NCI-H1105 treated with DMSO at 0.1 percent for 48 hours (cell line): ENCODE measurements at regions not wholly inside any gene's neighbourhood (a gene's known extent, or its start where the extent isn't known, plus 50 kb on each side); places are given as distances from the start of the nearest gene placed in this dataset.
A peak's percentile ranks its signal among the peaks of the same experiment; 100 is the strongest.
"Not testable (repeated sequence)": the region's sequence is repeated elsewhere in the genome, so short reads cannot be mapped to it uniquely, and the experiment has no call there.

Source experiments
- DNase-seq: peaks from one replicate; lab custom pipeline; 2025; lab: John Stamatoyannopoulos, UW

DNA sequence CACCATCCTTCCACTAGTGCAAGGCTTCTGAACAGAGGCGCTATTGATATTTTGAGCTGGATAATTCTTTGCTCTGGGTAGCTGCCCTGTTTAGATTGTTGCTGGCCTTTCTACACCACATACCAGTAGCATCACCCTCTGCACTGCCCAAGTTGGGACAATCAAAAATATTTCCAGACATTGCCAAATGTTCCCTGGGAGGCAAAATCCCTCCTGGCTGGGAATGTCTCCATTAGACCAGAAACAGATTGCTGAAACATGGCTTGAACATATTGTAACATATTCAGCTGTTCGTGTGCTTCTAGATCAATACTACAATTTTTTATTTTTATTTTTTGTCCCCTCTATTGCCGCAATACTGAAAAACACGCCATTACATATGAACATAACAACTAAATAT lies 174.6 kb downstream of the ABCA8 start:
- no peak for DNase-seq

DNA sequence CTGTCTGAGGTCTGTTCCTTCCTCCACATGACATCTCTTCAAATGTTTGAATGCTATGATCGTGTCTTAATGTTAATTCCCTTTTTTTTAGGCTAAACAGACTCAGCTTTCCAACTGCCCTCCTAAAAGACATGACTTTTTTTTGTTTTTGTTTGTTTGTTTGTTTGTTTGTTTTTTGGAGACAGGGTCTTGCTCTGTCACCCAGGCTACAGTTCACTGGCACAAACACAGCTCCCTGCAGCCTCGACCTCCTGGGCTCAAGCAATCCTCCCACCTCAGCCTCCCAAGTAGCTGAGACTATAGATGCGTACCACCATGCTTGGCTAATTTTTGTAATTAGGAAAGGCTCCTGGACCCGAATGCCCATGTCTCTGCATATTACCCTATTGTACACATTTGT lies 176.5 kb downstream of the ABCA8 start:
- DNase-seq, result no peak

DNA sequence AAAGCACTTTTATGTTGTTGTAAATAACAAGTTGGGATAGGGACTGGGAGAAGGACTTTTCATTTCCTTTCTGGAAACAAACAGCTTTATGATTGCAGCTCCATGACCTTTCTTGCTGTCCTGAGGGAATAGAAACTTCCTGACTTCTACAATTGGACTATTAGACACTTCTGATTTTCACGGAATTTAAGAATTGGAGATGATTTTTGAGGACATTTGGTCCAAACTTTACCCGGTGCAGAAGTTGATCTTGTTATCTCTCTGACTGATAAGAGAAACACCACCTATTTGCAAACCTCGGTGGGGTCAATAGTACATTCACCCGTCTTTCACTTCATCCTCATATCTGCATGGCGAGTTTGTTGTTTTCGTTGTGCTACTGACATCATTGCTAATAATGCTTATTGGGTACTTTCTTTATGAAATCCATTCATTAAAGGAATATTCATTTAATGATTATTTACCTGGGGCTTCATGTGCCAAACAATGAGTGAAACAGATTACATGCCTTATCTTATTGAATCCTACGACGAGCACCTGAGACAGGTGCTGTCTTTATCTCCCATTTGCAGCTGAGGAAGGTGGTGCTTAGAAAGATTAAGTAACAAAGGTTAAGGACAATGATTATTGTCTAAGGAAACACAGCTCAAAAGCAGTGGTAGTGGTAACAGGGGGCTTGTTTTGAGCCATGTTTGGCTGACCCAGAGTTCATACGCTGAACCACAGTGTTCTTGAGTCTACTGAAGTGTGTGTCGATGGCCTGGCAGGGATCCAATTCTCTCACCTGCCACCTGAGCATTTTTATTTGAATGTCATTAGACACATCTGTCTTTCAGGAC lies 176.9 kb upstream of the FAM20A start:
- peak; percentile 74 for DNase-seq

DNA sequence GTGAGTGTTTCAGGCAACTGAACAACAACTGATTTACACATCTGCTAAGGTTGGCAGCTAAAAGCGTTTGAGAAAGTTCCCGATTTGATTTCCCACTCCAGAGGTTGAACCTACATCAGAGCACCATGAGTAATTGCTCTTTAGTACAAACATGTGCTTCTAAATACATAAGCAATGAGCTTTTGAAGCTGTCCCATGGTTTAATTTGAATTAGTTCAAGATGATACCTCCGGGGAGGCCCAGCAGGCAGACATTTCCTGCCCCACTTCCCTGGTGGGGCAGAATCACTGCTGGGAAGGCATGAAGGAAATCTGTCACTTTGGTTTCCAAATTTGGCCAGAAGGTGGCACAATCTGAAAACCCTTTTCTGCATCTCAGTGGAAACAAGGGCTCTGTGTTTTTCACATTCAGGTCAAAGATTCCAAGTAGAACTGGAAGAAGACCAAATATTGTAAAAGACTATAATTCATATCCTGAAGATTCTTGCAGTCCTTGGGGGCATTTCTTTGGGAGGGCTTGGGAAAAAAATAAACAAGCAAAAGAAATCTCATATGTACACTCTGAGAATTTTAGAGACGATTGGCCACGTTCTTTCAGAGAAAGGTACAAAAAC lies 176.2 kb upstream of the FAM20A start:
- peak; percentile 42 for DNase-seq

DNA sequence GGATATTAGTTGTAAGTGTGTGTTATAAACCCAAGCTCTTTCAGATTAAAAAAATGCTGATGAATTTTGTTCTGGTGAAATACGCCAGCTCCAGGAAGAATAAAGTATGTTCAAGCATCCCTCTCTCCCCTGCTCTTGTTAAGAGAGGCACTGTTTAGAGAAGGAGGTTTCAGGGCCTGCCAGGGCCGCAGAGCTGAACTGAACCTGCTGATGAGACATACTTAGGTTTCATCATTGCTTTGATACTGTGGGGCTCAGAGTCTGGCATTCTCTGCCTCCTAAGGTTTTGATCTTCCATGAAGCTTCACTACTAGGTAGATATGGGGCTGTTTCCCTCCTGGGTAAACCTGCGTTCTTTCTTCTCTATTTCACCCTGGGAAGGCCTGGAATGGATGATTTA lies 175.3 kb upstream of the FAM20A start:
- no peak for DNase-seq

DNA sequence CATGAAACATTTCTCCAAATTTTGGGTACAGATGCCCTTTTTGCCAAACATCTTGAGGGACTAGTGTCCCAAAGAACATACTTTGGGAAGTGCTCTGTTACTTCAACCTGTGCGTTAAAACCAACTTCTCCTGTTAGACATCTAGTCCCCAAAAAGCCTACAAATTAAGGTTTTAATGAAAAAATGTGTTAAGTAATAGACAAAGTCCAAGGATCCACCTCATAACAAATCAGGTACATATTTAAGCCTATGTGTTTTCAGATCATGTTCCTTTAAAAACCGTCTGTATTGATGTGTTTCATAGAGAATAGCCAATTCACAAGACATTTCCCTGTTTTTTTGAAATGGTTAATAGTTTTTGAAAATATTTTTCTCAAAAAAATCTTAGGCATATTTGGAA lies 174.8 kb upstream of the FAM20A start:
- no peak for DNase-seq

DNA sequence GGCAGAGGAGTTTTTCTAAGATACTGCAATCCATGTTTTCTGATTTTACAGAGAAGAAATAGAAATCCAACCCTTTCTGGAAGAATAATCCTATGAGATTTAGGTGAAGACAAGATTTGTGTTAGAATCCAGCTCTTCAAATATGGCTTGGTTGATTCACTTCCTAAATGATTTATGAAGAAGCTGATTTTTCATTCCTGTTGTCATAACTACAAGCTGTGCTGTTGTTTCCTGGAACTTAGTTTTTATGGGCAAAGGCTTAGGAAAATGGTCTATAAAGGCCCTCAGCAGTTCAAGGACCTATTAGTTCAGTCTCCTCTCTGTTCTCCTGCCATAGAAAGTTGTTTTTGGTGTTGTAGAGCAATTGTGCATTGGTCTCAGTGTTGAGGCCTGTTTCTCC lies 174.2 kb upstream of the FAM20A start:
- no peak for DNase-seq

DNA sequence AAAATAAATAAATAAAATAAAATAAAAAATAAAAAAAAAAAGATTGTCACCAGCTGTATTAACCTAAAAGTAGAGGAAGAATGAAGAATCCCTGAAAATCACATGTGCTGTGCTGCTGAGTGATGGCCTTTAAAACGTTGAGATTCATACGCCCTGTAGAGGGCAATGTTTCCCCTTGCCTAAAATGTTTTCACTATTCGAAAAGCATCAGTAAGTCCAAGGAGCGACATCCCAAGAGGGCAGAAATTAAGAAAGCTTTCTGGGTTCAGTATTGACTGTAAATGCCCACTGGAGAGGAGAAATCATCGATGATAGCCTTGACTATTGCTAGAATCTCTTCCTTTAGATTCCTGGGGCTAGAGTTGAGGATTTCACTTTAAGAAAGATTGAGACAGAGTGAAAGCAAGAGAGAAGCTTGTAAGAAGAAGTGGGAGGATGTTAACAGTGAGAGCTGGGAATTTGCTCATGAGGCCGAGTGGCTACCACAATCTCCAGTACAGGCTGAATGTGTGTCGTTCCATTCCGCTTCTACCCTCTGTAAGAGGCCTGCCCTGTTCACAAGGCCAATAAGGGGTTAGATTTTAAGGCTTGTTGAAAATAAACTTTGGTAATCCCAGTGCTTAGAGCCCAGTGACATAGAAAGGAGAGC lies 170.8 kb upstream of the FAM20A start:
- peak; percentile 23 for DNase-seq

DNA sequence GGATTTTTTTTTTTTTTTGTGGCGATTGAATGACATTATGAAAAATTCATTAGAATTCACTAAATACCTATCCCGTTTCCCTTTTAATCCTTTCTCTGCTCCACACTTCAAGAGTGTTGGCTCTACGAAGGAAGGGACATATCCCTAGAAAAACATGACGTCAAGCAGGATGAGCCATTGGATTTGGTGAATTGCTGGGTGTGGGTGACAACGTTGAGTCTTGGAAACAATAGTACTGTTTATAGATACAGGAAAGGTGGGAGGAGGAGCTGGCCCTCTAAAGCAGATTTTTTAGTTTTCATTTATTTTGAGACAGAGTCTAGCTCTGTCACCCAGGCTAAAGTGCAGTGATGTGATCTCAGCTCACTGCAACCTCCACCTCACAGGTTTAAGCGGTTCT lies 167.6 kb upstream of the FAM20A start:
- no peak for DNase-seq

DNA sequence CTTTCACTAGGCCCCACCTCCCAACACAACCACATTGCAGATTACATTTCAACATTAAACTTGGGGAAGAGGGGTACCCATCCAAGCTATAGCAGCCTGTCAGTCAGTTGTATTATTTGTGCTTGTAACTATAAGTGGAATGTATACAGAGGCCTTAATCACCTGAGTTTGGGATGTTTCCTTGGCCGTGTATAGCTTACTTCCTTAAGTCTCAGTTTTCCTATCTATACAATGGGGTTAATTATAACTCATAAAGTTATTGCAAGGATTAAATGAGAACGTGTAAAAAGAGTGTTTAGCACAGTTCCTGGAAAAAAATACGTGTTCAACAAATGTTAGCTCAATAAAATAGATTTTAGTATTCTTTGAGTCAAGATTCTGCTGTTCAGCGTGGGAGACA lies 165.5 kb upstream of the FAM20A start:
- no peak for DNase-seq

DNA sequence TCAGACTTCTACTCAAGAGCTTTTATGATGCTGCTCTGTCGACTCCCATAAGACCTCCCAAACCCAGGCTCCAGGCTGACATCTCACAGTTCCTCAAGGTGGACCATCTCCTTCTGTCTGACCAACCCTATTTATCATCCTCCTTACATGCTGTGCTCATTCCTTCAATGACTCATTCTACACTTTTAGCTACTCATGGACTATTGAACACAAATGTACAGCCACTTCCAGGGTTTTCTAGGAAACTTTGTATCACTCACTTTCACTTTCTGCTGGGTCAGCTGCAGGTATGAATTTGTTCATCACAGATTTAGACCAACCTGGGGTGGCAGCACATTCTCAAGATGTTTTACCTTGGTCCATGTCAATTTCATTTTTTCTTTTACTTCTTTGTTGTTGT lies 162.4 kb upstream of the FAM20A start:
- no peak for DNase-seq

DNA sequence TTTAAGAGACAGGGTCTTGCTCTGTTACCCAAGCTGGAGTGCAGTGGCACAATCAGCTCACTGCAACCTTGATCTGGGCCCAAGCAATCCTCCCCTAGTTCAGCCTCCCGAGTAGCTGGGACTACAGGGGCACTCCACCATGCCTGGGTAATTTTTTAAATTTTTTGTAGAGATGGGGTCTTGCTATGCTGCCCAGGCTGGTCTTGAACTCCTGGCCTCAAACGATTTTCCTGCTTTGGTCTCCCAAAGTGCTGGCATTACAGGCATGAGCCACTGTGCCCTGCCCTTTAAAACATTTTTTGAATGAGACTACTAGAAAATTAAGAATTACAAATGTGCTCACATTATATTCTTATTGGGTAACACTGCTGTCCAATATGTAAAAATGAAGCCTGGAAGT lies 161.7 kb upstream of the FAM20A start:
- no peak for DNase-seq

DNA sequence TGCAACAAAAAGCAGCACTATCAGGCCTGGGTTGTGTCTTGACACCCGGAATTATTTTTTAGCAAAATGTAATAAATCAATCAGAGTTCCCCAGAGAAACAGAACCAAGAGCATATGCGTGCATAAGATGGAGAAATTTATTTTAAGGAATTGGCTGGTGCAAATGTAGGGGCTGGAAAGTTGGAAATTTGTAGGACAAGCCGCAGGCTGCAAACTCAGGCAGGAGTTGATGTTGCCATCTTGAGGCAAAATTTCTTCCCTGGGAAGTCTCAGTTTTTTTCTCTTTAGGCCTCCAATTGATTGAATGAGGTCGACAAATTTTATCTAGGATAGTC lies 158.9 kb upstream of the FAM20A start:
- no peak for DNase-seq

DNA sequence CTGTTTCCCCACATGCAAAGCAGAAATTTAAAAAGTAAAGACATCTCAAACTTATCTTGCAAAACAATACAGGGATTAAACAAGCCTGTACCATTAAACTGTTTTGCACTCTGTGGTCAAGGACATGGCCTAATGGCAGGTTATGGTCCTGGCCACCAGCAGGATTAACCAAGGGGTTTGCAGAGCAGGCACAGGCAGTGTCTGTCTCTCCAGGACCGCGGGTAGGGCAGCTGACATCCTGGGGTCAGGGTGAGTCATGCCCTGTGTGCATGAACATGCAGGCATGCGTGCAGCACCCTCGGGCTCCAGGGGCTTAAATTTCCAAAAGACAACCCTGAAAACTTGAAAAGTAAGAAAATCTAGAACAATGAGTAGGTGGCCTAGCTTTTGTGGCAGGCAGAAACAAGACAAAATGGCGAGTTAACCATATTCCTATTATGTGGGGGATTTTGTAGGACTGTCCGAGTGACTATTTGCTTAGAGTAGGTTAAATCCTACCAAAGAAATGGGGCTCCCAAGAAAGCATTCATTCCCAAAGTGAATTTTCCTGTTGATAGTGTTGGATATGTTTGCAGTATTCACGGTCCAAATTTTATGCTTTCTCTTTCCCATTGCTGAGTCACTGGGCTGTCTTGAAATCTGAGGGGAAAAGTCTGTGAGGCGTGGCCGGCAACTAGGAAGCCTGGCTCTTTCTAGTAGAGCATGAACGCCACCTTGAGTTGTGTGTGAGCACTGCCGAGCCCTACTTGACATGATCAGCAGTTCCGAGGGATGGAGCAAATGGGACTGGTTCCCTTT lies 158.4 kb upstream of the FAM20A start:
- DNase-seq, result peak; percentile 75

DNA sequence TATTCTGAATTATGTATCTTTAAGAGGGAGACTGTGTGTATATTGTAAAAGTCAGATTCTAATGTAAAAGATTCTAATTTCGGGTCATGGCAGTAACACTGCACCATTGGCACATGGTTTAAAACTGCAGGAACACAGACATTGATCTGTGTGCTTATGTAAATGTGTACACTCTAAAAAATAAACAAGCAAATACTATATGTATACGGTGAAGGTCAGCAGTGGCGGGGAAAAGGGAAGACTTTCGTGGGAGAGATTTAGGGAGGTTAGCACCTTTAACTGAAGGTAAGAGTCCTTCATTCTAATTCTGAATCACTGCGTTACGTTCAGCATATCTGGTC lies 157.8 kb upstream of the FAM20A start:
- DNase-seq, result no peak

DNA sequence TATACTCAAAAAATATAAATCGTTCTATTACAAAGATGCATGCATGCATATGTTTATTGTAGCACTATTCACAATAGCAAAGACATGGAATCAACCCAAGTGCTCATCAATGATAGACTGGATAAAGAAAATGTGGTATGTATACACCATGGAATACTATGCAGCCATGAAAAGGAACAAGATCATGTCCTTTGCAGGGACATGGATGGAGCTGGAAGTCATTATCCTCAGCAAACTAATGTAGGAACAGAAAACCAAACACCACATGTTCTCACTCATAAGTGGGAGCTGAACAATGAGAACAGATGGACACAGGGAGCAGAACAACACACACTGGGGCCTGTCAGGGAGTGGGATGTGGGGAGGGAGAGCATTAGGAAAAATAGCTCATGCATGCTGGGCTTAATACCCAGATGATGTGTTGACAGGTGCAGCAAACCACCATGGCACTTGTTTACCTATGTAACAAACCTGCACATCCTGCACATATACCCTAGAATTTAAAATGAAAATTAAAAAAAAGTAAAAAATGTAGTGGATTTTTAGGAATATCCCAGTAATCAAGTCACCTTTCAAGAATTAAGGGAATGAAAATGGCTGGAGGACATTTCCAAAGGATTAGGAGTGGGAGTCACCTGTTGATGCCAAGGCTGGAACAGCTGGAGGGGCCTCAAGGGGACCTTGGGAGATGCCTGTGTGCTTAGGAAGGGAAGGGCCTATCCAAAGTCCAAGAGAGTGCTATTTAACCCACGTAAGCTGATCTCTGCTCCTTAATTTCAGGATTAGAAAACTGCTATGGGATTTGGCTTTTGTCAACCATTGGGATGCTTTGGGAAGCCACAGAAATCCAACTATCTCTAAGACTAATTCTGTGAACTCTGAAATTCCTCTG lies 156.9 kb upstream of the FAM20A start:
- not testable (repeated sequence) for DNase-seq

DNA sequence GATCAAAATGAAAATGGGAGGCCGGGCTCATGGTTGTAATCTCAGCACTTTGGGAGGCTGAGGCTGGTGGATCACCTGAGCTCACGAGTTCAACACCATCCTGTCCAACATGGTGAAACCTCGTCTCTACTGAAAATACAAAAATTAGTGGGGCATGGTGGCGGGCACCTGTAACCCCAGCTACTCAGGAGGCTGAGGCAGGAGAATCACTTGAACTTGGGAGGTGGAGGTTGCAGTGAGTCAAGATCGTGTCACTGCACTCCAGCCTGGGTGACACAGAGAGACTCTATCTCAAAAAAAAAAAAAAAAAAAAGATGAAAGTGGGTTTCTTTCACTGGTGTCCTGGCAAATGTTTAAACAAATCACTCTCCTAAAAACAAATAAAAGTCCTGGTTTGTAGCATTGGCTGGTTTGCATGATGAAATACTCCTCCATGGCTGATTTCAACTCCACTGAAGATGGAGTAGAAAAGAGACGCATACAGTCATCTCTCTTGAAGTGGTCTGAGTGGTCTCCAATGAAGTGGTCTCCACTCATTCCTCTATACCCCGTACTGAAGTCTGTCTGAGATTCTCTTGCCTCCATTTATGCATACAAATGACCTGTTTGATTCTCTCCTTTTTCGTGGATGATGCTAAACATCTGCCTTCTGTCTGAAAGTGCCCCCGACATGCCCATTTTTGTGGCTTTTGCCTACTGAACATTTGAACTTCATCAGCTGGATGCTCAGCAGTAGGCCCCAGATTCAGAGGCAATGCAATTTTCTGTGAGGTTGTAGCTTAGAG lies 153.0 kb upstream of the FAM20A start:
- no peak for DNase-seq

DNA sequence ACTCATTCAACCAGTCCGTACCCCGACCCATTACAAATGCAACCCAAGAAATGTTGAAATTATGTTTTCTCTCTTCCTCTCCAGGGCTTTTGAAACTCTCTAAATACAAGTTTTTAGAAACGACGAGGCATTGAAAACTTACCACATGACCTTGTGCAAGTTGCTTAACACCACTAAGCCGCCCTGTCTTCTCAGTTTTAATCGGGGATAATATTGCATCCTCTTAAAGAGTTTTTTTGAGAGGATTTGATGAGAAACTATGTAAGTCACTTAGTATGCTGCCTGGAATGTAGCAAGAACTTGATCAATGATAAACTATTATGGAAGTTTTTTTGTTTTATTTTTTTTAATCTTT lies 149.0 kb upstream of the FAM20A start:
- DNase-seq, result no peak

DNA sequence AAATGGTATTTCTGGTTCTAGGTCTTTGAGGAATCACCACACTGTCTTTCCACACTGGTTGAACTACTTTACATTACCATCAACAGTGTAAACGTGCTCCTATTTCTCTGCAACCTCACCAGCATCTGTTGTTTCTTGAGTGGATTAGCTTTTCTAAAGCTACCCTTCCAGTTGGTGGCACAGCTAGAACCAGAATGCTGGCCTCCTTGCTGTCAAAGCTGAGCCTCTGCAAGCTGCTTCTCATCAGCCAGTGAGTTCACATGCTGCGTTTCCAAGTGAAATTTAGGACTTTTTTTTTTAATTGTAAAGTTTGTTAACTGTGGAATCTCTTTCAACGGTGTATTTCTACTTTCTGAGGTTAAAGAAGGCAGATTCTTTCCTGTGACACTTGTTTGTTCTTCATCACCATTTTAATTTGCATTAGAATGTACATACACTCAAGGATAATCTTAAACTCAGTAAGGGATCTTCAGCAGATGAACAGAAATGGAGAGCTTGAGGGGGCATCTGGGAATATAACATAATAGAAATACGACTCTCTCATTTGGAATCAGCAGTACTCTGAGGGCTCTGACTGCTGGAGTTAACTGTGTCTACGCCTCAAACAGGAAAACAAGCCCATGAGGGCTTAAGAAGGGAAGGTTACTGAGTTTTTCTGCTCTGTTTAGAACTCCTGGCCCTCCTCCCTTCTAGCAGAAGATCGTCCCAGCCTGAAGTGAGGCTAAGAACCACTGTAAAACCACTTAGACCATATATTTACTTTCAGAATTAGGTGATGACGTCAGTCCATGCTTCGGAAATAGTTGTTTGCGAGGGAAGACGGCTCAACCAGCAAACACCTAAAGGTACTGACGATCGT lies 148.4 kb upstream of the FAM20A start:
- no peak for DNase-seq

DNA sequence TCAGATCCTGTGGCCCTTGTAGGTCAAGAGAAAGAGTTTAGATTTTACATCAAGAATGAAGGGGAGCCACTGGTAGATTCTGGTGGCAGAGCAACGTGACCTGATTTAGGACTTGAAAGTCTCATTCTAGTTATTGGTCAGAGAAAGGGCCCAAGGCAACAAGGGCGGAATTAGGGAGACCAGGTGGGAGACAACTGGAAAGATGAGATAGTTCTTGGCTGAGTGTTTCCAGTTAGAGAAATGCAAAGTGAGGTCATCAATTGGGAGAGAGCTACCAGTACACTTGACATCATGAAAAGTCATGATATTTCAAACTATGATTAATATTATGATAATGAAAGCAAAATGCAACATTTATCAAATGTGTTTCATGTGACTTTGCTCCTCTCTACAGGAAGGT lies 147.2 kb upstream of the FAM20A start:
- no peak for DNase-seq
